GM18951 (cell line): ENCODE measurements at regions not wholly inside any gene's neighbourhood (a gene's known extent, or its start where the extent isn't known, plus 50 kb on each side); places are given as distances from the start of the nearest gene placed in this dataset.

Experiments used
- POLR2A ChIP-seq: IDR thresholded peaks from 4 replicates; pipeline ENCODE4 v1.6.1; 2011; ENCODE audit warnings: mild to moderate bottlenecking; ENCODE audit not compliant: insufficient read length, insufficient read depth; ENCODE audit errors: extremely low read depth
- in situ Hi-C: fragments of 300-500 bp; cut with MboI; formaldehyde crosslinking; loops from one replicate; pipeline ENCODE4 v1.12.0; 2022; ENCODE audit warnings: low sequenced_read_pairs, mixed read lengths, inconsistent platforms; ENCODE audit not compliant: unreplicated experiment

GRCh38 chr14:87013583-87013982, 979.4 kb downstream of the GALC start:
- TF ChIP-seq POLR2A: no peak
- in situ Hi-C loops: no loop called here

- in situ Hi-C loops: no loop called here
- no peak for TF ChIP-seq POLR2A
These were observed 984.0 kb downstream of the GALC start for GRCh38 chr14:87008965-87009364.

GRCh38 chr14:87005280-87005679, 987.7 kb downstream of the GALC start:
- no peak for TF ChIP-seq POLR2A

GRCh38 chr14:87002776-87003175, 990.2 kb downstream of the GALC start:
- TF ChIP-seq POLR2A: no peak
- in situ Hi-C loops: no loop called here

More at GRCh38 chr14:87005280-87005679, 987.7 kb downstream of the GALC start:
- in situ Hi-C loops: no loop called here

GRCh38 chr14:87001333-87001732, 991.6 kb downstream of the GALC start:
- in situ Hi-C loops: no loop called here
- TF ChIP-seq POLR2A: no peak

- in situ Hi-C loops: no loop called here
- no peak for TF ChIP-seq POLR2A
These were observed 992.9 kb downstream of the GALC start for GRCh38 chr14:87000081-87000480.

GRCh38 chr14:86999036-86999435, 993.9 kb downstream of the GALC start:
- in situ Hi-C loops: no loop called here
- TF ChIP-seq POLR2A: no peak

- in situ Hi-C loops: no loop called here
- TF ChIP-seq POLR2A: no peak
These were observed 995.7 kb downstream of the GALC start for GRCh38 chr14:86997271-86997670.

- TF ChIP-seq POLR2A: no peak
- in situ Hi-C loops: no loop called here
These were observed 1002.6 kb downstream of the GALC start for GRCh38 chr14:86990396-86990795.

- in situ Hi-C loops: no loop called here
- no peak for TF ChIP-seq POLR2A
These were observed 1003.7 kb downstream of the GALC start for GRCh38 chr14:86989285-86989684.

- TF ChIP-seq POLR2A: no peak
- in situ Hi-C loops: no loop called here
These were observed 1005.0 kb downstream of the GALC start for GRCh38 chr14:86987966-86988365.

GRCh38 chr14:86973177-86973576, 1019.8 kb downstream of the GALC start:
- TF ChIP-seq POLR2A: no peak
- in situ Hi-C loops: no loop called here

- TF ChIP-seq POLR2A: no peak
- in situ Hi-C loops: no loop called here
These were observed 1021.7 kb downstream of the GALC start for GRCh38 chr14:86971292-86971691.

GRCh38 chr14:86961106-86961716, 1031.8 kb downstream of the GALC start:
- in situ Hi-C loops: no loop called here
- no peak for TF ChIP-seq POLR2A
